ENCODE measurements at regions not wholly inside any gene's neighbourhood (a gene's known extent, or its start where the extent isn't known, plus 50 kb on each side); places are given as distances from the start of the nearest gene placed in this dataset.

DNA sequence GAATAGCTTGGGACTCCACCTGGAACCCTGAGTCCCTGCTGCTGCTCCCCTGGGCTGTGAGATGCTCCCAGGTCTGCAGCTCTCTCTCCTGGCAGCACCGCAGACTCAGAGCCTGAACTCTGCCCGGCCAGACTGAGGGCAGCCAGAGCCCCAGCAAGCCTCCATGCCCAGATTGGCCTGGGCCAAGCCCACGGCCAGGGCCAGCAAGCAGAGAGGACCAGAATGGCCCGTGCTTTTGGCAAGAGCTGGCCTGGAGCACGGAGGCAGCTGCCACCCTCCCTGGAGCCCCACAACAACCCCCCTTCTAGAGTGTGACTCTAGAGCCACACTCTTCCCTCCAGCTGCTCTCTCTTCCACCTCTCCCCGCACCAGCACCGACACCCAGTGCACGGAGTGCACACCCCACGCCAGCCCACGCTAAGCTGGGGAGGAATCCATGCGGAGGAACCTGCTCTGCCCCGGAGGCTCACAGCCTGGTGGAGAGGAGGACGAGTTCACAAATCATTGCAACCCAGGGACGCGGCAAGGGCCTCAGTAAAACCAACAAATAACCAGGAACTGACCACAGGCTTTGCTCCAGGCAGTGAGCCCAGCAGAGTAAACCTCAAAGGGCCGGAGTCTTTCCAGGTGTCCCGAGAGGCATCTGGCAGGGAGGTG, 110.3 kb downstream of the HMX1 start:
- H3K4me3 ChIP-seq, result no peak overlapping the region
- H3K4me1 ChIP-seq, result no peaks in the 10 kb centered on the region
- H3K9me3 ChIP-seq, result no peaks in the 10 kb centered on the region
- WGBS, 4 donors, result 65 to 72% (median 68%) methylated on average over 7 to 17 of the region's 17 CpGs
- DNase-seq (peak in 3 of 5 donors; percentile 2 to 52 (median 18)), ATAC-seq (no peak)
- intact Hi-C loops (cut with DNase I), result no loop called here
- TF ChIP-seq, protein P1, sequence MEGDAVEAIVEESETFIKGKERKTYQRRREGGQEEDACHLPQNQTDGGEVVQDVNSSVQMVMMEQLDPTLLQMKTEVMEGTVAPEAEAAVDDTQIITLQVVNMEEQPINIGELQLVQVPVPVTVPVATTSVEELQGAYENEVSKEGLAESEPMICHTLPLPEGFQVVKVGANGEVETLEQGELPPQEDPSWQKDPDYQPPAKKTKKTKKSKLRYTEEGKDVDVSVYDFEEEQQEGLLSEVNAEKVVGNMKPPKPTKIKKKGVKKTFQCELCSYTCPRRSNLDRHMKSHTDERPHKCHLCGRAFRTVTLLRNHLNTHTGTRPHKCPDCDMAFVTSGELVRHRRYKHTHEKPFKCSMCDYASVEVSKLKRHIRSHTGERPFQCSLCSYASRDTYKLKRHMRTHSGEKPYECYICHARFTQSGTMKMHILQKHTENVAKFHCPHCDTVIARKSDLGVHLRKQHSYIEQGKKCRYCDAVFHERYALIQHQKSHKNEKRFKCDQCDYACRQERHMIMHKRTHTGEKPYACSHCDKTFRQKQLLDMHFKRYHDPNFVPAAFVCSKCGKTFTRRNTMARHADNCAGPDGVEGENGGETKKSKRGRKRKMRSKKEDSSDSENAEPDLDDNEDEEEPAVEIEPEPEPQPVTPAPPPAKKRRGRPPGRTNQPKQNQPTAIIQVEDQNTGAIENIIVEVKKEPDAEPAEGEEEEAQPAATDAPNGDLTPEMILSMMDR (IDR thresholded peaks at IDR 0.05), result no peak
- TF ChIP-seq POLR2A (IDR thresholded peaks at IDR 0.05), result no peak
- no peak overlapping the region for H3K27ac ChIP-seq
- H3K27me3 ChIP-seq, result peaks cover 0 to 12% (median 0%) of the 10 kb centered on the region in 9 donors
- no peaks in the 10 kb centered on the region for H3K36me3 ChIP-seq

DNA sequence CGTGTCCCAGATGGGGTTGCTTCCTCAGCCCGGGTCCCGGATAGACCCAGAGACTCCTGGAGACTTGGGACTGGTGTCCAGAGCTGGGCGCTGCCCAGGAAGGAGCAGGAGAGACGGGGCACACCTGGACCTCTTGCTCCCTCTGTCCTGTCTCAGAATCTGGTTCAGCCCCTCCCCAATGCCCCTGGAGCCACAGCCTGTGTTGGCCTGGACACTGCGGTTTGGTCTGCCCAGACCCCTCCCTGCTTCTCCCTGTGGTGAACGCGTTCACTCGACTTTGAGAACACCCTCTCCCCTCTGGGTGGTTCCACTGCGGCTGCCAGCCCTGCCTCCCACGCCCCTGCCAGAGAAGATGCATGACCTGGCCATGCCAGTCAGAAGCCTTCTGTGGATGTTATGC, 111.1 kb downstream of the HMX1 start:
- DNase-seq (peak in 2 of 5 donors; percentile 14 to 46), ATAC-seq (peak in 1 of 4 donors; percentile 17)
- WGBS, 4 donors, result 69 to 81% (median 76%) methylated on average over 11 of the region's 11 CpGs
- Histone ChIP-seq H3K4me3 (no peak overlapping the region), H3K27me3 (peaks cover 0 to 6% (median 0%) of the 10 kb centered on the region in 9 donors), H3K27ac (no peak overlapping the region), H3K4me1 (no peaks in the 10 kb centered on the region), H3K36me3 (no peaks in the 10 kb centered on the region), H3K9me3 (no peaks in the 10 kb centered on the region)
- TF ChIP-seq POLR2A (IDR thresholded peaks at IDR 0.05), result no peak
- TF ChIP-seq, protein P1 (IDR thresholded peaks at IDR 0.05), result no peak
- intact Hi-C loops (cut with DNase I), result no loop called here

DNA sequence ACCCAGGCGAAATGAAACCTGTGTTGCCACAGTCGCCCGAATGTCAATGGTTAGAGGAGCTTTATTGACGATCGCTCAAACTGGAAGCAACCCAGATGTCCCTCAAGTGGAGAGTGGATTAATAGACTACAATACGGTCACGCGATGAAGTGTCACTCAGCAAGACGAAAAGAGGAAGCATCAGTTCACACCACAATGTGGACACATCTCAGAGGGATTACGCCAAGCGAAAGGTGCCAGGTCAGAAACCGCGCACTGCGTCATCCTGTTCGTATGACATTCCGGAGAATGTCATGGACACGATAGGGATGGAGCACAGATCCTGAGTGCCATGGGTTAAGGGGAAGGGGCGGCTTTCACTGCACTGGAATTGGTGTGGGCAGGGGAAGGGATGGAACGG, 111.7 kb downstream of the HMX1 start:
- no peaks in the 10 kb centered on the region for H3K36me3 ChIP-seq
- 79 to 83% (median 81%) methylated on average over 19 of the region's 19 CpGs for WGBS, 4 donors
- DNase-seq, result peak in 1 of 5 donors; percentile 16
- no peak overlapping the region for H3K27ac ChIP-seq
- peaks cover 0 to 6% (median 0%) of the 10 kb centered on the region in 9 donors for H3K27me3 ChIP-seq
- TF ChIP-seq, protein P1 (IDR thresholded peaks at IDR 0.05), result no peak
- TF ChIP-seq POLR2A (IDR thresholded peaks at IDR 0.05), result no peak
- ATAC-seq, result no peak
- H3K9me3 ChIP-seq, result no peaks in the 10 kb centered on the region
- intact Hi-C loops (cut with DNase I), result no loop called here
- H3K4me3 ChIP-seq, result no peak overlapping the region
- H3K4me1 ChIP-seq, result no peaks in the 10 kb centered on the region

DNA sequence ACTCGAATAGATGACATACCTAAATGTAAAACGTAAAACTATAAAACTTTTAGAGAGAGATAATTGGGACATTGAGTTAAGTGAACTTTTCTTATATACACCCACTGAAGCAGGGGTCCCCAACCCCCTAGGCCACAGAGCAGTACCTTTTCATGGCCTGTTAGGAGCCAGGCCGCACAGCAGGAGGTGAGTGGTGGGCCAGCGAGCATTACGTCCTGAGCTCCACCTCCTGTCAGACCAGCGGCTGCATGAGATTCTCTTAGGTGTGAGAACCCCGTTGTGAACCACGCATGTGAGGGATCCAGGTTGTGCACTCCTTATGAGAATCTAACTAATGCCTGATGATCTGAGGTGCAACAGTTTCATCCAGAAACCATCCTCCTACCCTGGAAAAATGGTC, 114.8 kb downstream of the HMX1 start:
- H3K9me3 ChIP-seq, result peaks cover 0 to 8% (median 0%) of the 10 kb centered on the region in 12 donors
- ATAC-seq, result no peak
- no peaks in the 10 kb centered on the region for H3K4me1 ChIP-seq
- peak in 1 of 5 donors; percentile 0 for DNase-seq
- no peak overlapping the region for H3K27ac ChIP-seq
- no peaks in the 10 kb centered on the region for H3K36me3 ChIP-seq
- H3K27me3 ChIP-seq, result peaks cover 0 to 3% (median 0%) of the 10 kb centered on the region in 9 donors
- H3K4me3 ChIP-seq, result no peak overlapping the region
- WGBS, 4 donors, result 48 to 56% (median 53%) methylated on average over 8 of the region's 8 CpGs
- intact Hi-C loops (cut with DNase I), result no loop called here
- no peak for TF ChIP-seq POLR2A (IDR thresholded peaks at IDR 0.05)
- TF ChIP-seq, protein P1 (IDR thresholded peaks at IDR 0.05), result no peak
